ENCODE measurements at regions not wholly inside any gene's neighbourhood (a gene's known extent, or its start where the extent isn't known, plus 50 kb on each side); places are given as distances from the start of the nearest gene placed in this dataset.

DNA sequence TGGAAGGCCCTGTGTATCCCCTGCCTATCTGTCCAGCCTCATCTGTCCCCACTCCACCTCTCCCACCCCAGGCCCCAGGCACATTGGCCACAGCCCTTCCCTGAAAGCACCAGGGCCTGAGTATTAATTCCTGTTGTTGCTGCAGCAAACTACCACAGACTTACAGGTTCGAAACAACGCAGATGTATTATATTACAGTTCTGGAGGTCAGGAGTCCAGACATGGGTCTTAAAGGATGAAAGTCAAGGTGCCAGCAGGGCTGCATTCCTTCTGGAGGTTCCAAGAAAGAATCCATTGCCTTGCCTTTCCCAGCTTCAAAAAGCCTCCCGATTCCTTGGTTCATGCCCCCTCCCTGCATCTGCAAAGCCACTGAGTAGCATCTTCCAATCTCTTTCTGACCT is 78.7 kb upstream of the LAPTM4A start:
- TF ChIP-seq, protein P1, sequence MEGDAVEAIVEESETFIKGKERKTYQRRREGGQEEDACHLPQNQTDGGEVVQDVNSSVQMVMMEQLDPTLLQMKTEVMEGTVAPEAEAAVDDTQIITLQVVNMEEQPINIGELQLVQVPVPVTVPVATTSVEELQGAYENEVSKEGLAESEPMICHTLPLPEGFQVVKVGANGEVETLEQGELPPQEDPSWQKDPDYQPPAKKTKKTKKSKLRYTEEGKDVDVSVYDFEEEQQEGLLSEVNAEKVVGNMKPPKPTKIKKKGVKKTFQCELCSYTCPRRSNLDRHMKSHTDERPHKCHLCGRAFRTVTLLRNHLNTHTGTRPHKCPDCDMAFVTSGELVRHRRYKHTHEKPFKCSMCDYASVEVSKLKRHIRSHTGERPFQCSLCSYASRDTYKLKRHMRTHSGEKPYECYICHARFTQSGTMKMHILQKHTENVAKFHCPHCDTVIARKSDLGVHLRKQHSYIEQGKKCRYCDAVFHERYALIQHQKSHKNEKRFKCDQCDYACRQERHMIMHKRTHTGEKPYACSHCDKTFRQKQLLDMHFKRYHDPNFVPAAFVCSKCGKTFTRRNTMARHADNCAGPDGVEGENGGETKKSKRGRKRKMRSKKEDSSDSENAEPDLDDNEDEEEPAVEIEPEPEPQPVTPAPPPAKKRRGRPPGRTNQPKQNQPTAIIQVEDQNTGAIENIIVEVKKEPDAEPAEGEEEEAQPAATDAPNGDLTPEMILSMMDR (IDR thresholded peaks at IDR 0.05), result no peak
- TF ChIP-seq POLR2A (IDR thresholded peaks at IDR 0.05), result no peak
